ENCODE measurements at regions not wholly inside any gene's neighbourhood (a gene's known extent, or its start where the extent isn't known, plus 50 kb on each side); places are given as distances from the start of the nearest gene placed in this dataset.

GRCh38 chrX:21056622-21057021 is 317.6 kb upstream of the CNKSR2 start:
- no peak for DNase-seq (ENCODE audit: low read depth)

GRCh38 chrX:21047034-21047455 is 327.2 kb upstream of the CNKSR2 start:
- no peak for DNase-seq (ENCODE audit: low read depth)

- no peak for DNase-seq (ENCODE audit: low read depth)
These were observed 359.9 kb upstream of the CNKSR2 start for GRCh38 chrX:21014326-21014725.

DNA sequence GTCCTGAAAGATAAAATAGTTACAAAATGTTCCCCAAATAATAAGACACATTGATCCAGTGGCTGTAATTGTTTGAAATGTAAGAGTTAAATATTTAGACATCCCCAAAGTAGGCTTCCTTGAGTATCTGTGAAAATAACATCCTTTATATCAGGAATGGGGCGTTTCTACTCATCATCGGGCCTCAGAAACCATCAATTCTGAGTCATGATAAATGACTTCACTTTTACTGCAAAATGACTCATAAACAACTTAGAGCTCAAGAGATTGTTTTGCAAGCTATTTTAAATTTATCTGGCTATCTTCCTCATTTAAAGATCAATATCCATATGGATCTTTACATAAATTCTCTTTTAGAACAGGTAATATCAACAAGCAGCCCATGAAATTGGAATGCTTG is 369.4 kb upstream of the CNKSR2 start:
- DNase-seq (ENCODE audit: low read depth) = no peak

DNA sequence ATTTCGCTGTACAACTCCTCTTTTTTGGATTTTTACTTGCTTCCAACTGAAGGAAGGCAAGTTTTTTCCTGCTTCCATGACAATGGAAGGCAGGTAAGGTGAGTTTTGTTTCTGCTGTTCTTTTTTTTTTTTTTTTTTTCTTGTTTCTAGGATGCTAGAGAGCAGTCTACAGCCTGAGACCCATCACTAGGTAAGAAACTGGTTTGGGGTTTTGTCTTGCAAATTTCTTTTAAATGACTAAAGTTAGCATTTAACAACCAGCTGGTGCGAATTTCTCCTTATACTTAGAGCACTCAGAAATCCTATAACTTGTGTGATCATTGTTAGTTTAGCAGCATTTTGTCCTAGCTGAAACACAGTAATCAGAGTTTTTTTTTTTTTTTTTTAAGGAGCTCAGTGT is 378.4 kb upstream of the CNKSR2 start:
- no peak for DNase-seq (ENCODE audit: low read depth)

DNA sequence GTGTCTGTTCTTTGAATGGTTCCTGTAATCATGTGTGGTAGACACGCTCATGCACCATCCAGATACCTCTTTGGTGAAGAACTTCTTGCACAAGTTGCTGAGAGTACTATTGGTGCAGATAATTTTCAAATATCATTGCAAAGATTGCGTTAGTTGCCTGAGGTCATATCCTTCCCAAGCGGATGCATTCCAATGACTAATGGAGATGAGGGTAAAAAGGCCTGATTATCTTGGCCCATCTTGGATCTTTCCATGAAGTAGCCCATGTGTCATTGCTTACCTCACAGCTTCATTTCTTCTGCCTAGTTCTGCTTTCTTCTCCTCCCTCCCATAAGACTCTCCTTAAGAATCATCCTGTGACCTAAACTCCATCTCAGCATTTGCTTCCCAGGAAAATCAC is 384.9 kb upstream of the CNKSR2 start:
- no peak for DNase-seq (ENCODE audit: low read depth)

DNA sequence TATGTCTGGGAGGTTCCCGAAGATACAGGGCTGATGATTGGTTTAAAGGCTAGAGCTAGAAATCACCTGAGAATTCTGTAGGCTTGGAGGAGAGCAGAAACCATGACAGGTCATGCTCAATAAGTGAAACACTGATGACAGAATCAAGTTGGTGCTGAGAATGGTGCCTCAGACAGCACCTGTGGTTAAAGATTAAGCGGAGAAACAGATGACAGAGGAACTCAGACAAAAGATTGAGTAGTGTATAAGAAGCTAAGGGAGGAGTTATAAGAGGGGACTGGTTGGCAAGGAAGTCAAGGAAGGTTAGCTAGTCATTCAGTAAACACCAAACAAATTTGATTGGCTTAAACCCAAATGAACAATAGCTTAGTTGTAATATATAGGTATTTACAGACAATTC is 385.4 kb upstream of the CNKSR2 start:
- DNase-seq (ENCODE audit: low read depth) = no peak

DNA sequence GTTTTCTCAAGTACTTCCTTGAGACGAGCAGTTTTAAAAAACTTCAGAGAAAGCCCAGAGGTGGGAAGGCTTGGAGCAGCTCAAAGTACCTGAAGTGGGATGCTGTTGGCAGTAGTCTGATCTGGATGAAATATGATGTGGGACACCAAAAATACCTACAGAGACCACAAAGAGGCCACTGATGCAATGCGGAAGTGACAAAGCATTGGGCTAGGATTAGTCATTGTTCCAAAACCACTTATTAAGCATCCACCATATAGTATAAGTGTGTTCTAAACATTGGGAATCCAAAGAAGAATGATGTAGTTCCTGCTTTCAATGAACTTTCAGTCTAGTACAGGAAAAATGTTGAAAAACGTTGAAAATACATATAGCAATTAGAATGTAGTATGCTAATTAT is 386.1 kb upstream of the CNKSR2 start:
- DNase-seq (ENCODE audit: low read depth) = no peak

DNA sequence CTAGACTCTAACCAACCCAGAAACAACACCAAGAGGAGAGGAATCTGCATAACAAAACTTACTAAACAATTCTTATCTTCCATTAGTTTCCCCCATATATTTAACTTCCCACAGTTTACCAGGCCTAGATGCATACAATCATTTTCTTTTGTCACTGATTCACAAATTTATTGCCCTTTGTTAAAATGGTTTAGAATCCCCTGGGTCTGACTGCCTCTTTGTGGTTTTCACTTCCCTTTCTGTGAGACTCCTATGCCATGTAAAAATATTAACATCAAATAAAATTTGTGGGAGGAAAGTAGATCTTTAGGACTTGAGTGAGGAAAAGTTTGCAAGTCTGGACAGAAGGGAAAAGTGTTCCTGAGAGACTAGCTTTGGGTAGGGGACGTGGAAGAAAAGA is 393.8 kb upstream of the CNKSR2 start:
- DNase-seq (ENCODE audit: low read depth) = no peak

DNA sequence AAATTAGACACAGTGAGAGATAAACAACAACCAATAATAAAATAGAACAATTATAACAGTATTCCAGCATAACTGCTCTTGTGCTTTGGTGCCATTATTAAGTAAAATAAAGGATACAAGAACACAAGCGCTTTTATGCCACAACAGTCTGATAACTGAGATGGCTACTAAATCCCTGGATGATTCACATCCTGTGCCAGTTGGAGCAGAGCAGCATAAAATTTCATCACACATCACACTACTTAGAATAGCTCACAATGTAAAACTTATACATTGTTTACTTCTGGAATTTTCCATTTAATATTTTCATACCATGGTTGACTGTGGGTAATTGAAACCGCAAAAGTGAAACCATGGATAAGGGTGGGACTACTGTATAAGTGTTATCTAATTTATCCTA is 399.9 kb upstream of the CNKSR2 start:
- DNase-seq (ENCODE audit: low read depth) = no peak

DNA sequence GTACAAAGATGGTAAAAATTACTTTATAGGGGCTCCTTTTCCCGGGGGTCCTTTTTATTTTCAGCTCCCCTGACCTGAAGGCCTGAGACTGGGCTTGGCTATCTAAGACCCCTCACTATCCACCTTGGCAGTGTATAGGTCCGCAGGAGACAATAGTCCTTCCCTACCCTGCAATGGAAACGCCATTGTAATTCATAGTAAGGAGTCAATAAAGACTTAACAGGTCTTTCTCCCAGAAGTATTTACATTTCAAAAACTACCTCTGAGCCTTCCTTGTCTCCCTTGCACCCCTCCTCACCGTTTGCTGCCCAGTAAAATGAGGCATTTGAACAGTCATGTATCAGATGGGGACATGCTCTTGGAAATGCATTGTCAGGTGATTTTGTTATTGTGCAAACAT is 401.2 kb upstream of the CNKSR2 start:
- no peak for DNase-seq (ENCODE audit: low read depth)

GRCh38 chrX:20971250-20971649 is 403.0 kb upstream of the CNKSR2 start:
- no peak for DNase-seq (ENCODE audit: low read depth)

GRCh38 chrX:20969565-20969964 is 404.7 kb upstream of the CNKSR2 start:
- DNase-seq (ENCODE audit: low read depth) = no peak

DNA sequence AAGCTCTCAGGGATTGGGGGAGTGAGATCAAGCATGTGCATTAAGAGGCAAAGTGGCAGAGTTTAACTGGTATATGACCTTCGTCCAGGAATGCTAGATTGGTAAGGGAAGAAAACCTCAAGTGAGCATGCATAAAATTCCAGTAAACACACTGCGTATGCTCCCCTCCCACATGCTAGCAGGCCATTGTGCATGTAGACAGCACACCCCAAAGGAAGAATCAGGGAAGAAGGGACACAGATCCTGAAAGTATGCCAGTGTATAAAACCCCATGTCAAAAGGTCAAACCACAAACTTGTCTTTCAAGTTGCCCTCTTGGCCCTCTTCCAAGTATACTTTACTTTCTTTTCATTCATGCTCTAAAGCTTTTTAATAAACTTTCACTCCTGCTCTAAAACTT is 405.2 kb upstream of the CNKSR2 start:
- no peak for DNase-seq (ENCODE audit: low read depth)

DNA sequence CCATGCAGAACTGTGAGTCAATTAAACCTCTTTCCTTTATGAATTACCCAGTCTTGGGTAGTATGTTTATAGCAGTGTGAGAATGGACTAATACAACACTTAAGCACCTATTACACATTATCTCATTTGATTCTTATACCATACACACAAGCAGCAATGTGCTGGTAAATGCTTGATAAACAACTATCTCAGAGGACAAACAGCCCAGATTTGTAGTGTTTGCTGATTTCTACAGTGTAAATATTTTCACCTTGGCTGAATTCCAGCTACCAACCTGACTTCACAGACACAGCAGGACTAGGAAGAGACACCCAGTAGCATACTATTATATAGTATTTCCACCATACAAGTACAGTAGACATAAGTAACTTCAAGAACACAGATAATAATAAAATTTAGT is 406.5 kb upstream of the CNKSR2 start:
- no peak for DNase-seq (ENCODE audit: low read depth)

DNA sequence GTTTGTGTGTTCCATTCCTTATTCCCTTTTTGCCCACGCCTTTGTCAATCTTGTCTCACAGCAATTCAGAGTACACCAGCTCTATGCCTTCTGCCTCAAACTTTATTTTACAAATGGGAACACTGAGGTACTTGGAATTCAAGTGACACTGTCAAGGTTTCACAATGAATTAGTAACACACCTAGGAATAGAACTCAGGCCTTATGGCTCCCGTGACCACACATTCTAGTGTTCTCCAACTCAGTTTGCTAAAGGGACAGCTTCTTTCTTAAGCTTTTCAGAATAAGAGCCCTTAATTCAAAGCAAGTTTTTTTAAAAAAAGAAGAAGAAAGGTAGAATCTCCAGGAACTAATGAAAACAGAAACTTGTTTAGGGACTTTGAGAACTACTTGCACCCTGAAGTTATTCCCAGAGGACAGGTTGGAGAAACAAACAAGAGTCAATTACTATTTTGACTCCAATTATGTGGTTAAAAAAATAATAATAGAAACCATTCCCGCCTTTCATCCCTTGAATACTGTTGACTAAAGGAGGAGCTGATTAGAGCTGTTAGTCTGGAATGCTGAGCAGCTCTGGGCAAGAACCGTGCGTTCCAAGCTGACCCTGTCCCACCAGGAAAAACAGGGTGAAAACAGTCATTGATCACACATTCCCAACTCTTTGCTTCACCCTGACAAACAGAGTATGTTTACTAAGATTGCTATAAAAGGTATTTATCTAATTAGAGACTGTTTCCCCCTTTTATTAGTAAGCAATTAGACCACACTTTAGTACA is 408.8 kb upstream of the CNKSR2 start:
- DNase-seq (ENCODE audit: low read depth) = no peak

- no peak for DNase-seq (ENCODE audit: low read depth)
These were observed 420.2 kb upstream of the CNKSR2 start for GRCh38 chrX:20954014-20954413.

- DNase-seq (ENCODE audit: low read depth) = no peak
These were observed 422.0 kb upstream of the CNKSR2 start for GRCh38 chrX:20952180-20952579.

DNA sequence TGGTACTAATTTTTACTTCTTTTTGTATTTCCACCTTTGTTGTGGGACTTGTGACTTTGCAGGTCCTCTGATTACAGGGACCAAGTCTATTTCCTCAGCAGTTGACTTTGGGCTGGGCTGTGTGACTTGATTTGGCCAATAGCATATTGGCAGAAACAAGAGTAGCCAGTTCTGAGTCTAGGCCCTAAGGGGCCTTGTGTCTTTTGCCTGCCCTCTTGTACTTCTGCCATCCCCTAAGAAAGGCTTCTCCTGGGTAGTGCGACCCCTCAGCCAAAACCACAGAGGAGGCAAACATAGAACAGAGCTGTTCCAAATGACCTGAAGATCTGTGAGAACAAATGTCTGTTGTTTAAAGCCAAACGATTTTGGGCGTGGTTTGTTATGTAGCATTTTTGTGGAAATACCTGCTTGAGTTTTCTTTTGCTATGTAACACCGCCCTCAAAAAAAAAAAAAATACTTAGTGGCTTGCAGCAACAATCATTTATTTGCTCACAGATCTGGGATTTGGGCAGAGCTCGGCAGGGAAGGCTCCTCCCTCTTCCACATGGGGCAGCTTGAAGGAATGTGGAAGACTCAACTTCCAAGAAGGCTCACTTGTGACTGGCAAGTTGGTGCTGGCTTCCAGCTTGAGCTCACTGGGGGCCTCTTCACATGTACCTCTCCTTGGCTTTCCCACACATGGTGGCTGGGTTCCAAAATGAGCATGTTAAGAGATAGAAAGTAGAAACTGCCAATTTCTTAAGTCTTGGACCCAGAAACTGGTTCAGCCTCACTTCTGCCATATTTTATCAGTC is 423.0 kb upstream of the CNKSR2 start:
- DNase-seq (ENCODE audit: low read depth) = no peak

DNA sequence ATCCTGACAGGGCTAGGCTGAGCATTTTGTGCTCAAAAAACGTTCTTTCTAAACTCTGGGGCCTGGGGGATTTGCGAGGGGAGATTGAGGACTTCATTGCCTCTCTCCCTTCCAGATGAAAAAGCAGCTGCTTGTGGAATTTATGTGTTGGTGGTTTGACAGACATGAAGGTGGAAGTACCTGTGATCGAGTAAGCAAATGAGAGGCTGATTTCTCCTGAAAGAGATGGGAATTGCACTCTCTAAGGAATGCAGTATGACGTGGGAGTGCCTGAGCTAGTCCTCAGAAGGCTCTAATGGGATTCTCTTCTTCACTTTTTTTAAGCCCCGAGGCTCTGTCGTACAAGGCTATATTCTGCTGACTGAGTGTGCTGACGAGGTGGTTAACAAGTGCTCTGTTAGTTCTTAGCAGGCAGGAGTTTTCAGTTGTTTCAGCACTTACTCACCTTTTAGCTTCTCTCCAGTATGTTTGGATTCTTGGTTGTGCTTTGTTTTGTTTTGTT is 426.8 kb upstream of the CNKSR2 start:
- no peak for DNase-seq (ENCODE audit: low read depth)

- no peak for DNase-seq (ENCODE audit: low read depth)
These were observed 460.5 kb upstream of the CNKSR2 start for GRCh38 chrX:20913760-20914159.

DNA sequence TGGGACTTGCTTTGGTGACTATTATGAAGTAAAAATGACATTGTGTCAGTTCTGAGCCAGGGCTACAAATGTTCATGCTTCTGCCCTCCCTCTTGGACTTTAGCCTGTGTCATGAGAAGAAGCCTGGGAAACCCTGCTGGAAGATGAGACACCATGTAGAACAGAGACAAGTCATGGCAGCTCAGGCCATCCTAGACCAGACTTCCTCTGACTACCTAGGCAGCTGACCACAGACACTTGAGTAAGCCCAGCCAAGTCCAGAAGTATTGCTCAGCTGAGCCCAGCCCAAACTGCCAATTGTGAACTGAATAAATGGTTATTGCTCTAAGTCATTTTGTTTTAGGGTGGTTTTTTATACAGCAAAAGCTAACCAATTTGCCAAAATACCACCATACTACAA is 467.6 kb upstream of the CNKSR2 start:
- DNase-seq (ENCODE audit: low read depth) = no peak

DNA sequence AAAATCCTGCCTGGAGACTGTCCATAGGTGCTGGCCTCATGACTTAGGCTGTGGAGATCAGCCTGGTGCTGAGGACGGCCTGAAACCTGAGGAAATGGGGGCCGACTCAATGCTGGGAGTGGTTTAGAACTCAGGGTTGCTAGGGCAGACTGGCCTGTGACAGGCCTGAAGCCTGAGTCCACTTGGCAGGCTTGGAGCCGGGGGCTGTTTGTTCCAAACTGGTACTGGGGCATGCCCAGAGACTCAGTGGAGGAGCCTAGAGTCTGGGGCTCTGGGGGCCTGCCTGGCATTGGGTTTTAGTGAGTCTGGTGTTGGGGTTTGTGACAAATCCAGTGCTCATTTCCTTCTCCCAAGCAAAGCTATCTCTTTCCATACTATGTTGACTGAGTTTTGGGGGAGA is 489.7 kb upstream of the CNKSR2 start:
- DNase-seq (ENCODE audit: low read depth) = no peak

GRCh38 chrX:20863649-20864048 is 510.6 kb upstream of the CNKSR2 start:
- DNase-seq (ENCODE audit: low read depth) = no peak

Data from activated T-helper 9 cell treated with anti-CD3 and anti-CD28 coated beads, Interleukin-2, amount 50 U/mL, for 16 hours (primary cell).